Trophoblast cell (in vitro differentiated cells and primary cell): ENCODE measurements at regions not wholly inside any gene's neighbourhood (a gene's known extent, or its start where the extent isn't known, plus 50 kb on each side); places are given as distances from the start of the nearest gene placed in this dataset.

ENCODE experiments used
- DNase-seq, 2 donors: peaks; one replicate each; pipeline ENCODE4 v3.0.0-alpha.2; 2016
- H2AFZ ChIP-seq: 2 replicates; pipeline ENCODE4 v1.6.1; 2013; ENCODE audit warnings: low read length, moderate library complexity, mild to moderate bottlenecking; ENCODE audit not compliant: insufficient read depth, poor library complexity
- H2AK5ac ChIP-seq: 2 replicates; pipeline ENCODE4 v1.6.1; 2013; ENCODE audit warnings: mild to moderate bottlenecking, low read length
- H2BK120ac ChIP-seq: 2 replicates; pipeline ENCODE4 v1.6.1; 2013; ENCODE audit warnings: low read length, mild to moderate bottlenecking, moderate library complexity; ENCODE audit not compliant: insufficient read depth, poor library complexity
- H2BK12ac ChIP-seq: 2 replicates; pipeline ENCODE4 v1.6.1; 2013; ENCODE audit warnings: mild to moderate bottlenecking, low read length, moderate library complexity
- H2BK5ac ChIP-seq: 2 replicates; pipeline ENCODE4 v1.6.1; 2013; ENCODE audit warnings: low read length, low read depth, moderate library complexity, mild to moderate bottlenecking; ENCODE audit not compliant: poor library complexity
- H3K14ac ChIP-seq: 2 replicates; pipeline ENCODE4 v1.6.1; 2013; ENCODE audit warnings: mild to moderate bottlenecking, low read length
- H3K18ac ChIP-seq: 2 replicates; pipeline ENCODE4 v1.6.1; 2013; ENCODE audit warnings: mild to moderate bottlenecking, low read length
- H3K23ac ChIP-seq: 2 replicates; pipeline ENCODE4 v1.6.1; 2013; ENCODE audit warnings: low read length
- H3K27ac ChIP-seq: 2 replicates; pipeline ENCODE4 v1.5.1; 2013; ENCODE audit warnings: low read depth, mild to moderate bottlenecking, inconsistent platforms, low read length, moderate library complexity
- H3K27me3 ChIP-seq: 2 replicates; pipeline ENCODE4 v1.6.1; 2013; ENCODE audit warnings: inconsistent platforms, mild to moderate bottlenecking, low read length, moderate library complexity; ENCODE audit not compliant: insufficient read depth
- H3K36me3 ChIP-seq, 2 experiments: 1 replicate in 1 of 2; 2 replicates in 1 of 2; pipeline ENCODE4 v1.6.1; 2013; ENCODE audit warnings: low read length in 2 of 2, mild to moderate bottlenecking in 2 of 2, moderate library complexity in 1 of 2; ENCODE audit not compliant: insufficient read depth in 2 of 2, control insufficient read depth in 1 of 2
- H3K4ac ChIP-seq: 2 replicates; pipeline ENCODE4 v1.6.1; 2013; ENCODE audit warnings: low read depth, mild to moderate bottlenecking, low read length, moderate library complexity
- H3K4me1 ChIP-seq, 2 experiments: 1 replicate in 1 of 2; 2 replicates in 1 of 2; pipeline ENCODE4 v1.6.1; 2013; ENCODE audit warnings: low read length in 2 of 2, mild to moderate bottlenecking in 2 of 2, moderate library complexity in 1 of 2; ENCODE audit not compliant: insufficient read depth in 2 of 2, control insufficient read depth in 1 of 2
- H3K4me2 ChIP-seq: 2 replicates; pipeline ENCODE4 v1.6.1; 2013; ENCODE audit warnings: inconsistent platforms, mild to moderate bottlenecking, low read length, moderate library complexity
- H3K4me3 ChIP-seq: 2 replicates; pipeline ENCODE4 v1.5.1; 2013; ENCODE audit warnings: mild to moderate bottlenecking, low read depth, low read length, inconsistent platforms
- H3K79me1 ChIP-seq: one replicate; pipeline ENCODE4 v1.6.1; 2013; ENCODE audit warnings: low read length
- H3K79me2 ChIP-seq: 2 replicates; pipeline ENCODE4 v1.6.1; 2013; ENCODE audit warnings: low read length, mild to moderate bottlenecking; ENCODE audit not compliant: control insufficient read depth, insufficient read depth, poor library complexity
- H3K9ac ChIP-seq: 2 replicates; pipeline ENCODE4 v1.6.1; 2013; ENCODE audit warnings: mild to moderate bottlenecking, low read length
- H3K9me3 ChIP-seq: 2 replicates; pipeline ENCODE4 v1.6.1; 2013; ENCODE audit warnings: low read depth, mild to moderate bottlenecking, control low read depth, inconsistent platforms, low read length; ENCODE audit not compliant: insufficient read depth
- H4K12ac ChIP-seq: 2 replicates; pipeline ENCODE4 v1.6.1; 2013; ENCODE audit warnings: low read depth, mild to moderate bottlenecking, low read length, moderate library complexity
- H4K8ac ChIP-seq: 2 replicates; pipeline ENCODE4 v1.6.1; 2013; ENCODE audit warnings: low read depth, mild to moderate bottlenecking, low read length, moderate library complexity
- H4K91ac ChIP-seq: one replicate; pipeline ENCODE4 v1.6.1; 2013; ENCODE audit warnings: low read depth, mild to moderate bottlenecking, low read length, moderate library complexity
- WGBS: extraction: QIAGEN DNeasy Blood & Tissue Kit; methylation state at CpG from one replicate; pipeline ENCODE4 v1.1.7; 2013; ENCODE audit warnings: missing lambda C conversion rate; ENCODE audit not compliant: insufficient read length, insufficient coverage; ENCODE audit errors: extremely low coverage; 5-methylcytosine and 5-hydroxymethylcytosine counted together

DNA sequence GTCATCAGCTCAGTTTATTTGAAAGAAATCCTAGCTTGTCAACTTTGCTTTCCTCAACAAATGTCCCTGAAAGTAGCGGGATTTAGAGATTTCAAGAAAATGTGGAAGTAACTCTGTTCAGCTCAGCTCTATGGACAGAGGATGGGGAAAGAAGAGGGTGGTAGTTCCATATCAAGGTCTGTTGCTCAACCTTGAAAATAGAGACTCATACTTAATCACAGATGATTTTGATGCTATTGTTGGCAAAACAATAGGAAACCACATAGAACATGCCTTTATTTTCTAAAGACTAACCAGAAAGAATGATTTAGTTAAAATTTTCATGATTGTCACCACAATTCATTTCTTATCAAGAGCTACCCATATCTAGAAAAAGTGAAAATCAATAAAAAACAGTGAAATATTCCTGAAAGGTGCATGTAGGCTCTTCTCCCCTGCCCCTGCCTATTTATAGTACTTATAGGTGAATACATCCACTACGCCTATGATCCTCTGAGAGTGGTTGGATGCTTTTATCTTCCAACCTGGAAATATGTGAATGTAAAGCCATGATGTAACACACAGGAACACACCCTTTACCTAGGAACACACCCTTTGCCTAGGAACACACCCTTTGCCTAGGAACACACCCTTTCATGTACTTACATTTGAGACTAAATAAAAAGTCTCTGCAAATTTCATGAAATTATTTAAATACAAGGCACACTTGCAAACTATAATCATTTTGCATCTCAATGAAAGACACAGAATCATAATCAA lies 65.8 kb downstream of the ETAA1 start:
- no peak overlapping the region for H3K18ac ChIP-seq
- no peak overlapping the region for H2AK5ac ChIP-seq
- no peaks in the 10 kb centered on the region for H3K79me1 ChIP-seq
- no peak overlapping the region for H3K4me2 ChIP-seq
- H3K27me3 ChIP-seq = no peaks in the 10 kb centered on the region
- H4K91ac ChIP-seq = no peak overlapping the region
- H4K8ac ChIP-seq = no peak overlapping the region
- H2BK5ac ChIP-seq = no peak overlapping the region
- no peak overlapping the region for H2BK12ac ChIP-seq
- no peaks in the 10 kb centered on the region for H3K36me3 ChIP-seq
- no CpG with 5 or more reads among the region's 2 CpGs for WGBS
- H3K4me1 ChIP-seq = peaks cover 0 to 4% of the 10 kb centered on the region in 2 experiments
- no peak overlapping the region for H3K14ac ChIP-seq
- H3K4me3 ChIP-seq = no peak overlapping the region
- H3K23ac ChIP-seq = no peak overlapping the region
- no peaks in the 10 kb centered on the region for H3K9me3 ChIP-seq
- no peak overlapping the region for H3K4ac ChIP-seq
- H3K27ac ChIP-seq = no peak overlapping the region
- no peaks in the 10 kb centered on the region for H3K79me2 ChIP-seq
- H2AFZ ChIP-seq = no peak overlapping the region
- no peak overlapping the region for H4K12ac ChIP-seq
- no peak overlapping the region for H2BK120ac ChIP-seq
- no peak overlapping the region for H3K9ac ChIP-seq
- DNase-seq = no peak

- no peak overlapping the region for H4K91ac ChIP-seq
- H3K23ac ChIP-seq = no peak overlapping the region
These were observed 66.7 kb downstream of the ETAA1 start for GRCh38 chr2:67463810-67464209.

GRCh38 chr2:67465623-67466022 lies 68.5 kb downstream of the ETAA1 start:
- Histone ChIP-seq H3K9me3 (no peaks in the 10 kb centered on the region), H3K4me3 (no peak overlapping the region), H4K12ac (no peak overlapping the region), H3K4me2 (no peak overlapping the region), H3K79me1 (no peaks in the 10 kb centered on the region), H3K79me2 (no peaks in the 10 kb centered on the region), H3K4ac (no peak overlapping the region), H3K27me3 (no peaks in the 10 kb centered on the region), H3K9ac (no peak overlapping the region), H4K91ac (no peak overlapping the region), H3K36me3 (no peaks in the 10 kb centered on the region), H3K27ac (no peak overlapping the region), H2AK5ac (no peak overlapping the region), H3K4me1 (peaks cover 0 to 4% of the 10 kb centered on the region in 2 experiments), H2BK12ac (no peak overlapping the region), H3K18ac (no peak overlapping the region), H2BK120ac (no peak overlapping the region), H3K14ac (no peak overlapping the region), H2BK5ac (no peak overlapping the region), H4K8ac (no peak overlapping the region), H2AFZ (no peak overlapping the region), H3K23ac (no peak overlapping the region)
- DNase-seq = no peak

More at GRCh38 chr2:67463810-67464209, 66.7 kb downstream of the ETAA1 start:
- H3K4ac ChIP-seq = no peak overlapping the region
- no peaks in the 10 kb centered on the region for H3K79me1 ChIP-seq
- no peak overlapping the region for H2AFZ ChIP-seq
- no peak overlapping the region for H3K14ac ChIP-seq
- no peak overlapping the region for H3K9ac ChIP-seq
- H3K4me2 ChIP-seq = no peak overlapping the region
- no peak overlapping the region for H3K18ac ChIP-seq
- no peak overlapping the region for H2BK5ac ChIP-seq
- no peak overlapping the region for H3K4me3 ChIP-seq
- no CpG with 5 or more reads among the region's 5 CpGs for WGBS
- H2BK12ac ChIP-seq = no peak overlapping the region
- H2AK5ac ChIP-seq = no peak overlapping the region
- H3K79me2 ChIP-seq = no peaks in the 10 kb centered on the region
- no peak overlapping the region for H3K27ac ChIP-seq
- H2BK120ac ChIP-seq = no peak overlapping the region
- H3K36me3 ChIP-seq = no peaks in the 10 kb centered on the region
- H3K9me3 ChIP-seq = no peaks in the 10 kb centered on the region
- no peak overlapping the region for H4K8ac ChIP-seq
- H3K4me1 ChIP-seq = peaks cover 0 to 4% of the 10 kb centered on the region in 2 experiments
- peak; percentile 20 to 26 for DNase-seq
- no peaks in the 10 kb centered on the region for H3K27me3 ChIP-seq
- H4K12ac ChIP-seq = no peak overlapping the region

DNA sequence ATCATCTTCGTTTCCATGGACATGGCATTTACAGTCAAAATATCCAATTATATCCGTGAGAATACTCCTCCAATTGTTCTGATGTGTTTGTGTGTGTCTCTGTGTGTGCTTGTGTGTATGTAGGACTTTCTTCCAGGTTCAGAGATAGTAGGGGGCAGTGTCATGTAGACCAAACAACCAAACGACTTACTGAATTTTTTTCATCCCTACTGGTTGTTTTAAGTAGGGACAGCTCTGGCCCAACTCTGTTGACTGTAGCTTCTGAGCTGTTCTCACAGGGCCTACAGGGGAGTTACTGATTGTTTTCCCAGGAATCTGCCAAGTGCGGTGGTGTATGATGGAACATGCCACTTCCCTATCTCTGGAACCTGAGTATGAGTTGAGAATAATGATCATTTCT lies 69.6 kb downstream of the ETAA1 start:
- no peak overlapping the region for H3K18ac ChIP-seq
- H3K4ac ChIP-seq = no peak overlapping the region
- DNase-seq = no peak
- H3K9me3 ChIP-seq = no peaks in the 10 kb centered on the region
- H3K79me2 ChIP-seq = no peaks in the 10 kb centered on the region
- no CpG with 5 or more reads among the region's 4 CpGs for WGBS
- H2AK5ac ChIP-seq = no peak overlapping the region
- H4K12ac ChIP-seq = no peak overlapping the region
- peaks cover 0 to 4% of the 10 kb centered on the region in 2 experiments for H3K4me1 ChIP-seq
- no peak overlapping the region for H4K91ac ChIP-seq
- no peak overlapping the region for H3K27ac ChIP-seq
- H4K8ac ChIP-seq = no peak overlapping the region
- no peak overlapping the region for H2AFZ ChIP-seq
- no peak overlapping the region for H2BK5ac ChIP-seq
- H3K4me2 ChIP-seq = no peak overlapping the region
- H3K79me1 ChIP-seq = no peaks in the 10 kb centered on the region
- H3K23ac ChIP-seq = no peak overlapping the region
- H2BK12ac ChIP-seq = no peak overlapping the region
- H3K9ac ChIP-seq = no peak overlapping the region
- no peaks in the 10 kb centered on the region for H3K36me3 ChIP-seq
- no peaks in the 10 kb centered on the region for H3K27me3 ChIP-seq
- H3K4me3 ChIP-seq = no peak overlapping the region
- no peak overlapping the region for H3K14ac ChIP-seq
- H2BK120ac ChIP-seq = no peak overlapping the region
